Neuronal stem cell (in vitro differentiated cells): ENCODE measurements at regions not wholly inside any gene's neighbourhood (a gene's known extent, or its start where the extent isn't known, plus 50 kb on each side); places are given as distances from the start of the nearest gene placed in this dataset.

Experiments used
- DNase-seq: peaks from one replicate; pipeline ENCODE4 v3.0.0-alpha.2; 2013; ENCODE audit warnings: low spot score
- H2AFZ ChIP-seq: one replicate; pipeline ENCODE4 v1.6.1; 2013; ENCODE audit warnings: mild to moderate bottlenecking, low read length, inconsistent platforms
- H2AK5ac ChIP-seq: 2 replicates; pipeline ENCODE4 v1.6.1; 2013; ENCODE audit warnings: low read depth, mild to moderate bottlenecking, inconsistent platforms, low read length, moderate library complexity, mixed read lengths
- H2BK120ac ChIP-seq: 2 replicates; pipeline ENCODE4 v1.6.1; 2013; ENCODE audit warnings: low read depth, mild to moderate bottlenecking, inconsistent platforms, low read length, moderate library complexity, mixed read lengths
- H2BK12ac ChIP-seq: one replicate; pipeline ENCODE4 v1.6.1; 2013; ENCODE audit warnings: low read length, inconsistent platforms
- H2BK15ac ChIP-seq: 2 replicates; pipeline ENCODE4 v1.6.1; 2013; ENCODE audit warnings: mild to moderate bottlenecking, low read length, inconsistent platforms, mixed read lengths
- H2BK5ac ChIP-seq: one replicate; pipeline ENCODE4 v1.6.1; 2013; ENCODE audit warnings: inconsistent platforms, mild to moderate bottlenecking, low read length, moderate library complexity
- H3K14ac ChIP-seq: one replicate; pipeline ENCODE4 v1.6.1; 2013; ENCODE audit warnings: low read length, inconsistent platforms
- H3K18ac ChIP-seq: 2 replicates; pipeline ENCODE4 v1.6.1; 2013; ENCODE audit warnings: low read length, inconsistent platforms
- H3K23ac ChIP-seq: 2 replicates; pipeline ENCODE4 v1.6.1; 2013; ENCODE audit warnings: low read depth, mild to moderate bottlenecking, mixed read lengths, low read length, inconsistent platforms; ENCODE audit not compliant: poor library complexity
- H3K27ac ChIP-seq: replicated peaks from 3 replicates; pipeline ENCODE4 v1.5.1; 2013; ENCODE audit warnings: low read length, inconsistent platforms
- H3K27me3 ChIP-seq, 3 experiments: 2 replicates each; pipeline ENCODE4 v1.6.1; 2013; ENCODE audit warnings: low read length in 3 of 3, mild to moderate bottlenecking in 2 of 3, inconsistent platforms in 1 of 3, low read depth in 1 of 3, mixed read lengths in 1 of 3, moderate library complexity in 1 of 3; ENCODE audit not compliant: control insufficient read depth in 3 of 3, insufficient read depth in 3 of 3
- H3K36me3 ChIP-seq, 2 donors: replicated peaks in 1 of 2; 2 replicates each; pipeline ENCODE4 v1.6.1; 2013; ENCODE audit warnings: low read length in 2 of 2; ENCODE audit not compliant: control insufficient read depth in 2 of 2, insufficient read depth in 2 of 2
- H3K4ac ChIP-seq: 2 replicates; pipeline ENCODE4 v1.6.1; 2013; ENCODE audit warnings: inconsistent platforms, mild to moderate bottlenecking, low read length, moderate library complexity
- H3K4me1 ChIP-seq, 2 donors: 1 replicate in 1 of 2; 2 replicates in 1 of 2; pipeline ENCODE4 v1.6.1; 2013; ENCODE audit warnings: low read length in 2 of 2, low read depth in 1 of 2; ENCODE audit not compliant: control insufficient read depth in 2 of 2, insufficient read depth in 1 of 2
- H3K4me2 ChIP-seq: one replicate; pipeline ENCODE4 v1.6.1; 2013; ENCODE audit warnings: mild to moderate bottlenecking, low read length, inconsistent platforms; ENCODE audit not compliant: insufficient read depth, poor library complexity, severe bottlenecking
- H3K4me3 ChIP-seq, 2 donors: 2 replicates each; pipeline ENCODE4 v1.5.1; 2013; ENCODE audit warnings: low read length in 2 of 2, mild to moderate bottlenecking in 2 of 2, inconsistent platforms in 1 of 2, moderate library complexity in 1 of 2
- H3K79me1 ChIP-seq: one replicate; pipeline ENCODE4 v1.6.1; 2013; ENCODE audit warnings: low read depth, mild to moderate bottlenecking, inconsistent platforms, low read length, moderate library complexity
- H3K9ac ChIP-seq: one replicate; pipeline ENCODE4 v1.6.1; 2013; ENCODE audit warnings: mild to moderate bottlenecking, low read depth, low read length, inconsistent platforms; ENCODE audit not compliant: poor library complexity
- H3K9me3 ChIP-seq, 2 donors: replicated peaks in 1 of 2; 2 replicates each; pipeline versions ENCODE3 to v1.6.1; 2013; ENCODE audit warnings: low read length in 2 of 2, mild to moderate bottlenecking in 2 of 2, inconsistent platforms in 1 of 2, low read depth in 1 of 2, mixed read lengths in 1 of 2, moderate library complexity in 1 of 2; ENCODE audit not compliant: control insufficient read depth in 2 of 2, insufficient read depth in 1 of 2
- H4K8ac ChIP-seq: one replicate; pipeline ENCODE4 v1.6.1; 2013; ENCODE audit warnings: low read depth, mild to moderate bottlenecking, inconsistent platforms, low read length, moderate library complexity
- H4K91ac ChIP-seq: one replicate; pipeline ENCODE4 v1.6.1; 2013; ENCODE audit warnings: low read length, low read depth, mild to moderate bottlenecking, inconsistent platforms; ENCODE audit not compliant: poor library complexity
- WGBS, 2 donors: extraction: QIAGEN DNeasy Blood & Tissue Kit; methylation state at CpG; one replicate each; pipeline ENCODE4 v1.1.7; 2013; ENCODE audit warnings: missing lambda C conversion rate in 2 of 2, mixed read lengths in 1 of 2; ENCODE audit not compliant: insufficient read length in 2 of 2, insufficient replicate concordance in 1 of 2; ENCODE audit errors: extremely low coverage in 2 of 2; 5-methylcytosine and 5-hydroxymethylcytosine counted together

DNA sequence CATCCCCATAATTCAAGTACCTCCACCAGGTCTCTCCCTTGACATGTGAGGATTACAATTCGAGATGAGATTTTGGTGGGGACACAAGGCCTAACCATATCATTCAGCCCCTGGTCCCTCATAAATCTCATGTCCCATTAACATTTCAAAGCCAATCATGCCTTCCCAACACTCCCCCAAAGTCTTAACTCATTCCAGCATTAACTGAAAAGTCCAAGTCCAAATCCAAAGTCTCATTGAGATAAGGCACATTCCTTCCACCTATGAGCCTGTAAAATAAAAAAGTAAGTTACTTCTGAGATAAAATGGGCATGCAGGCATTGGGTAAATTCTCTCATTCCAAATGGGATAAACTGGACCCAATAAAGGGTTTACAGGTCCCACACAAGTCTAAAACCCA, 849.7 kb downstream of the BCL11A start:
- Histone ChIP-seq H3K23ac (no peak overlapping the region), H3K36me3 (no peaks in the 10 kb centered on the region), H3K4me3 (no peak overlapping the region), H2BK5ac (no peak overlapping the region), H3K79me1 (no peaks in the 10 kb centered on the region), H3K14ac (no peak overlapping the region), H2BK15ac (no peak overlapping the region), H3K27me3 (no peaks in the 10 kb centered on the region), H3K9ac (no peak overlapping the region), H4K8ac (no peak overlapping the region), H3K4me2 (no peak overlapping the region), H2AK5ac (no peak overlapping the region), H2BK12ac (no peak overlapping the region), H3K18ac (no peak overlapping the region), H4K91ac (no peak overlapping the region), H2BK120ac (no peak overlapping the region), H3K9me3 (no peaks in the 10 kb centered on the region), H3K4ac (no peak overlapping the region), H2AFZ (no peak overlapping the region), H3K27ac (no peak overlapping the region), H3K4me1 (no peaks in the 10 kb centered on the region)
- DNase-seq: no peak
- WGBS, 2 donors: no CpG with 5 or more reads among the region's 1 CpG

DNA sequence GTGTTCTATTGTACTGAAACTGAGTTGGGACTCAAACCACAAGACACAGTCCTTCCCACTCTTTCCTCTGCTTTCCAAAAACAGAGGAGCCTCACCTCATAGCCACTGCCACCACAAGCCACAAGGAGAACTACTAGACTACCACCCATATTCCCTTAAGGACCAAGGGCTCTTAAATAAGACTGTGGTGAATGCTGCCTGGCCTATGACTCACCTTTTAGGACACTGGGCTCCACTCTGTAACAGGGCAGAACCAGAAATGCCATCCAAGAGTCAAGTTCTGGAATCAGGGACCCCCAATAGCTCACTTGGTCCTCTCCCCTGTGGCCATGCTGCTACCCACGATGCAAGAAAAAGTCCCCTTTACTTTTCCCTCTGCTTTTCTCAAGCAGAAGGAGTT, 851.4 kb downstream of the BCL11A start:
- H3K36me3 ChIP-seq: no peaks in the 10 kb centered on the region
- no CpG with 5 or more reads among the region's 1 CpG for WGBS, 2 donors
- no peak overlapping the region for H3K14ac ChIP-seq
- H3K9ac ChIP-seq: no peak overlapping the region
- no peaks in the 10 kb centered on the region for H3K4me1 ChIP-seq
- no peaks in the 10 kb centered on the region for H3K9me3 ChIP-seq
- H3K4me3 ChIP-seq: no peak overlapping the region
- no peak overlapping the region for H3K18ac ChIP-seq
- H4K91ac ChIP-seq: no peak overlapping the region
- H4K8ac ChIP-seq: no peak overlapping the region
- no peak overlapping the region for H2BK15ac ChIP-seq
- no peaks in the 10 kb centered on the region for H3K79me1 ChIP-seq
- no peaks in the 10 kb centered on the region for H3K27me3 ChIP-seq
- H3K4ac ChIP-seq: no peak overlapping the region
- no peak overlapping the region for H3K23ac ChIP-seq
- DNase-seq: no peak
- H2BK12ac ChIP-seq: no peak overlapping the region
- no peak overlapping the region for H2AFZ ChIP-seq
- H3K27ac ChIP-seq: no peak overlapping the region
- no peak overlapping the region for H3K4me2 ChIP-seq
- H2BK5ac ChIP-seq: no peak overlapping the region
- no peak overlapping the region for H2BK120ac ChIP-seq
- no peak overlapping the region for H2AK5ac ChIP-seq

DNA sequence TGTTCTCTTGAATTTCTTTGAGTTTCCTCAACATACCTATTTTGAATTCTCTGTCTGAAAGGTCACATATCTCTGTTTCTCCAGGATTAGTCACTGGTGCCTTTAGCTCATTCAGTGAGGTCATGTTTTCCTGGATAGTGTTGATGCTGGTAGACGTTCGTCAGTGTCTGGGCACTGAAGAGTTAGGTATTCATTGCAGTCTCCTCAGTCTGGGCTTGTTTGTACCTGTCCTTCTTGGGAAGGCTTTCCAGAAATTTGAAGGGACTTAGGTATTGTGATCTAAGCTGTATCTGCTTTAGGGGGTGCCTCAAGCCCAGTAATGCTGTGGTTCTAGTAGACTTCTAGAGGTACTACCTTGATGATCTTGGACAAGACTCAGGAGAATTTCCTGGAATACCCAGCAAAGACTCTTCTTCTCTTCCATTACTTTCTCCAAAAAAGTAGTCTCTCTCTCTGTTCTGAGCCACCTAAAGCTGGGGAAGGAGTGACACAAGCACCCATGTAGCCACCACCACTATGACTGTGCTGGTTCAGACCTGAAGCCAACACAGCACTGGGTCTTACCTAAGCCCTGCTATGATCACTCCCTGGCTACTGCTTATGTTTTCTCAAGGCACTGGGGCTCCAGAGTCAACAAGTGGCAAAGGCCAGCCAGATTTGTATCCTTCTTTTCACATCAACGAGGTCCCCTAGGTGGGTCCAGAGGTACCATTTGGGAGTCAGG, 852.0 kb downstream of the BCL11A start:
- H3K4me3 ChIP-seq: no peak overlapping the region
- no peak overlapping the region for H2BK15ac ChIP-seq
- no peak overlapping the region for H3K23ac ChIP-seq
- H3K4me1 ChIP-seq: no peaks in the 10 kb centered on the region
- H3K79me1 ChIP-seq: no peaks in the 10 kb centered on the region
- H4K8ac ChIP-seq: no peak overlapping the region
- no peak overlapping the region for H4K91ac ChIP-seq
- H3K4ac ChIP-seq: no peak overlapping the region
- no peak overlapping the region for H2BK120ac ChIP-seq
- H2AK5ac ChIP-seq: no peak overlapping the region
- no peaks in the 10 kb centered on the region for H3K9me3 ChIP-seq
- H3K36me3 ChIP-seq: no peaks in the 10 kb centered on the region
- H3K4me2 ChIP-seq: no peak overlapping the region
- no peak overlapping the region for H2BK5ac ChIP-seq
- no peak overlapping the region for H3K18ac ChIP-seq
- H2BK12ac ChIP-seq: no peak overlapping the region
- no CpG with 5 or more reads among the region's 3 CpGs for WGBS, 2 donors
- H3K27me3 ChIP-seq: no peaks in the 10 kb centered on the region
- no peak overlapping the region for H3K27ac ChIP-seq
- no peak overlapping the region for H2AFZ ChIP-seq
- no peak for DNase-seq
- no peak overlapping the region for H3K14ac ChIP-seq
- no peak overlapping the region for H3K9ac ChIP-seq

DNA sequence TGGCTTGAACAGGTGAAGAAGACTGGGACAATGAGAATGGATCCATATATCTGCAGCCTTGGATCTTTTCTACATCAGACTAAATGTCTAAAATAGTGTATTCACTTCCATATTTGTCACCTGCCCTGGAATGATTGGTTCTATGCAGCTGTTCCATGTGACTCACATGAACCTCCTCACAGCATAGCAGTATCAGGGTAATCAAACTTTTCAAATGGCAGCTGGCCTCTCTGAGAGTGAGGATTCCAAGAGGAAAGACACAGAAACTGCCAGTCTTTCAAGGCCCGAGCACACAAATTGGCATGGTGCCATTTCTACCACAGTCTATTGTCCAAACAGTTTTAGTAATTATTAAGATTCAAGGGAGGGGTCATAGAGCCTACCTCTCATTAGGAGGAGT, 859.3 kb downstream of the BCL11A start:
- no peaks in the 10 kb centered on the region for H3K36me3 ChIP-seq
- WGBS, 2 donors: no CpG with 5 or more reads among the region's 1 CpG
- no peak for DNase-seq

More for the DNA sequence above, 859.3 kb downstream of the BCL11A start:
- H3K23ac ChIP-seq: no peak overlapping the region
- H2BK120ac ChIP-seq: no peak overlapping the region
- H2BK5ac ChIP-seq: no peak overlapping the region
- no peak overlapping the region for H3K9ac ChIP-seq
- no peak overlapping the region for H3K4me3 ChIP-seq
- H3K4me1 ChIP-seq: peaks cover 0 to 7% of the 10 kb centered on the region in 2 donors
- no peak overlapping the region for H2BK15ac ChIP-seq
- H2AK5ac ChIP-seq: no peak overlapping the region
- no peak overlapping the region for H3K4ac ChIP-seq
- H4K8ac ChIP-seq: no peak overlapping the region
- no peak overlapping the region for H3K14ac ChIP-seq
- H2AFZ ChIP-seq: no peak overlapping the region
- H3K9me3 ChIP-seq: no peaks in the 10 kb centered on the region
- H4K91ac ChIP-seq: no peak overlapping the region
- no peak overlapping the region for H3K18ac ChIP-seq
- H3K27ac ChIP-seq: no peak overlapping the region
- no peak overlapping the region for H3K4me2 ChIP-seq
- no peak overlapping the region for H2BK12ac ChIP-seq
- H3K79me1 ChIP-seq: no peaks in the 10 kb centered on the region
- no peaks in the 10 kb centered on the region for H3K27me3 ChIP-seq
